Hepatocyte (in vitro differentiated cells): ENCODE measurements at regions not wholly inside any gene's neighbourhood (a gene's known extent, or its start where the extent isn't known, plus 50 kb on each side); places are given as distances from the start of the nearest gene placed in this dataset.

Experiments used
- DNase-seq: peaks from one replicate; pipeline ENCODE4 v3.0.0-alpha.2; 2016; ENCODE audit warnings: low spot score
- H2AFZ ChIP-seq: fragments of 200-600 bp; sonication (generic); 2 replicates; pipeline ENCODE4 v1.6.0; 2016; ENCODE audit warnings: antibody characterized with exemption, mild to moderate bottlenecking
- H3K27ac ChIP-seq: fragments of 200-600 bp; sonication (generic); 2 replicates; pipeline ENCODE4 v1.5.1; 2016; ENCODE audit warnings: mild to moderate bottlenecking
- H3K27me3 ChIP-seq: fragments of 200-600 bp; sonication (generic); 2 replicates; pipeline ENCODE4 v1.6.1; 2016
- H3K36me3 ChIP-seq: fragments of 200-600 bp; sonication (generic); replicated peaks from 2 replicates; pipeline ENCODE4 v1.5.1; 2016; ENCODE audit warnings: low read depth; ENCODE audit not compliant: insufficient read depth
- H3K4me1 ChIP-seq: fragments of 200-600 bp; sonication (generic); 2 replicates; pipeline ENCODE4 v1.5.1; 2016; ENCODE audit warnings: mild to moderate bottlenecking, moderate library complexity; ENCODE audit not compliant: insufficient read depth
- H3K4me2 ChIP-seq: fragments of 200-600 bp; sonication (generic); 2 replicates; pipeline ENCODE4 v1.6.0; 2016
- H3K4me3 ChIP-seq: fragments of 200-600 bp; sonication (generic); 2 replicates; pipeline ENCODE4 v1.5.1; 2016; ENCODE audit warnings: mild to moderate bottlenecking
- H3K79me2 ChIP-seq: fragments of 200-600 bp; sonication (generic); 2 replicates; pipeline ENCODE4 v1.6.0; 2017; ENCODE audit warnings: mild to moderate bottlenecking
- H3K9me2 ChIP-seq: fragments of 200-600 bp; sonication (generic); replicated peaks from 2 replicates; pipeline ENCODE4 v1.6.0; 2017; ENCODE audit warnings: mild to moderate bottlenecking; ENCODE audit not compliant: insufficient read depth
- H3K9me3 ChIP-seq: fragments of 200-600 bp; sonication (generic); 2 replicates; pipeline ENCODE4 v1.5.1; 2016; ENCODE audit warnings: low read depth, mild to moderate bottlenecking
- H4K20me1 ChIP-seq: fragments of 200-600 bp; sonication (generic); 2 replicates; pipeline ENCODE4 v1.6.0; 2016; ENCODE audit warnings: mild to moderate bottlenecking; ENCODE audit not compliant: insufficient read depth, poor library complexity, severe bottlenecking
- EZH2 ChIP-seq: fragments of 200-600 bp; sonication (generic); IDR thresholded peaks from 2 replicates; pipeline ENCODE4 v1.6.1; 2016; ENCODE audit warnings: antibody characterized with exemption, mild to moderate bottlenecking, borderline replicate concordance
- EZH2phosphoT487 ChIP-seq: fragments of 200-600 bp; sonication (generic); IDR thresholded peaks from one replicate; pipeline ENCODE4 v1.6.1; 2018; ENCODE audit warnings: antibody characterized with exemption, mild to moderate bottlenecking, low read depth, moderate library complexity; ENCODE audit not compliant: unreplicated experiment, severe bottlenecking
- WGBS: methylation state at CpG from one replicate; pipeline ENCODE4 v1.1.6; 2016; ENCODE audit warnings: low lambda C conversion rate; ENCODE audit errors: missing lambda C conversion rate; 5-methylcytosine and 5-hydroxymethylcytosine counted together
- TF ChIP-seq, protein P1 (sequence below): fragments of 200-600 bp; sonication (generic); IDR thresholded peaks from 2 replicates; pipeline ENCODE4 v1.5.1; 2016; ENCODE audit warnings: antibody characterized with exemption, mild to moderate bottlenecking; ENCODE audit not compliant: poor library complexity

DNA sequence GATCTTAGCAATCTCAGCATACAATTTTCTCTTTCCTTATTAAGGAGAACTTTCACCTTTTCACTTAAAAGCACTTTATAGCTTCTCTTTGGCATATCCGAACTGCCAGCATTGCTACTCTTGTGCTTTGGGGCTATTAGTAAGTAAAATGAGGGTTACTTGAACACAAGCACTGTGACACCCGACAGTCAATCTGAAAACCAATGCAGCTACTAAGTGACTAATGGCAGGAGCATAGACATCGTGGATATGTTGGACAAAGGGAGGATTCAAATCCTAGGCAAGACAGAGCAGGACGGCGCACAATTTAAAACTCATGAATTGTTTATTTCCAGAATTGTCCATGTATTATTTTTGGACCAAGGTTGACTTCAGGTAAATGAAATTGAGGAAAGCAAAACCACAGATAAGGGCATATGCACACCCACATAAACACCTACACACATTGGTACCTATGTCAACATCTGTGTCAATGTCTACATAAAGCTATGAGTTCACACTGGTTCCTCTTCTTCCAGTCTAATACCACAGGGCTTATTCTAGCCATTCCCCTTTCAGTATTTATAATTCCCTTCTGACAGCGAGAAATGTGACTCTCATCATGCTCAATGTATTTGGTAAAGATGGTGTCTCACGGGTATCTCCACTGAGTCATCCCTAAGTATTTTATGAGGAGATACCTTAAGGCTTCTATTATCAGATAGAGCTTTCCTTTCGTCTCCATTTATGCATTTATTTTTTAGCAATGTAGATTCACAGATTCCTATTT is 75.3 kb upstream of the RALGPS2 start:
- no peaks in the 10 kb centered on the region for H4K20me1 ChIP-seq
- 91% methylated on average over 8 of the region's 8 CpGs for WGBS

GRCh38 chr1:178650934-178651511 is 74.0 kb upstream of the RALGPS2 start:
- peak; percentile 71 for DNase-seq
- H4K20me1 ChIP-seq: no peaks in the 10 kb centered on the region
- no peaks in the 10 kb centered on the region for H3K9me3 ChIP-seq
- H3K27ac ChIP-seq: peak overlapping the region; percentile 75
- H3K4me3 ChIP-seq: no peak overlapping the region
- TF ChIP-seq, protein P1, sequence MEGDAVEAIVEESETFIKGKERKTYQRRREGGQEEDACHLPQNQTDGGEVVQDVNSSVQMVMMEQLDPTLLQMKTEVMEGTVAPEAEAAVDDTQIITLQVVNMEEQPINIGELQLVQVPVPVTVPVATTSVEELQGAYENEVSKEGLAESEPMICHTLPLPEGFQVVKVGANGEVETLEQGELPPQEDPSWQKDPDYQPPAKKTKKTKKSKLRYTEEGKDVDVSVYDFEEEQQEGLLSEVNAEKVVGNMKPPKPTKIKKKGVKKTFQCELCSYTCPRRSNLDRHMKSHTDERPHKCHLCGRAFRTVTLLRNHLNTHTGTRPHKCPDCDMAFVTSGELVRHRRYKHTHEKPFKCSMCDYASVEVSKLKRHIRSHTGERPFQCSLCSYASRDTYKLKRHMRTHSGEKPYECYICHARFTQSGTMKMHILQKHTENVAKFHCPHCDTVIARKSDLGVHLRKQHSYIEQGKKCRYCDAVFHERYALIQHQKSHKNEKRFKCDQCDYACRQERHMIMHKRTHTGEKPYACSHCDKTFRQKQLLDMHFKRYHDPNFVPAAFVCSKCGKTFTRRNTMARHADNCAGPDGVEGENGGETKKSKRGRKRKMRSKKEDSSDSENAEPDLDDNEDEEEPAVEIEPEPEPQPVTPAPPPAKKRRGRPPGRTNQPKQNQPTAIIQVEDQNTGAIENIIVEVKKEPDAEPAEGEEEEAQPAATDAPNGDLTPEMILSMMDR: no peak
- no peak for TF ChIP-seq EZH2
- no peak for TF ChIP-seq EZH2phosphoT487
- peaks cover 18% of the 10 kb centered on the region for H3K4me1 ChIP-seq
- peak overlapping the region; percentile 59 for H3K4me2 ChIP-seq
- H3K27me3 ChIP-seq: no peaks in the 10 kb centered on the region
- H2AFZ ChIP-seq: no peak overlapping the region
- no peaks in the 10 kb centered on the region for H3K36me3 ChIP-seq
- no peaks in the 10 kb centered on the region for H3K79me2 ChIP-seq
- 52% methylated on average over 6 of the region's 6 CpGs for WGBS
- H3K9me2 ChIP-seq: no peaks in the 10 kb centered on the region

More for the DNA sequence above, 75.3 kb upstream of the RALGPS2 start:
- Histone ChIP-seq H3K4me3 (no peak overlapping the region), H2AFZ (no peak overlapping the region), H3K9me2 (no peaks in the 10 kb centered on the region), H3K9me3 (no peaks in the 10 kb centered on the region), H3K36me3 (no peaks in the 10 kb centered on the region), H3K27me3 (no peaks in the 10 kb centered on the region), H3K79me2 (no peaks in the 10 kb centered on the region), H3K27ac (no peak overlapping the region), H3K4me1 (peaks cover 18% of the 10 kb centered on the region), H3K4me2 (no peak overlapping the region)
- DNase-seq: no peak
- TF ChIP-seq, protein P1: no peak
- TF ChIP-seq EZH2phosphoT487 (no peak), EZH2 (no peak)

- Histone ChIP-seq H3K27me3 (no peaks in the 10 kb centered on the region), H4K20me1 (no peaks in the 10 kb centered on the region), H3K27ac (peak overlapping the region; percentile 75), H3K4me3 (no peak overlapping the region), H3K79me2 (no peaks in the 10 kb centered on the region), H3K9me2 (no peaks in the 10 kb centered on the region), H3K9me3 (no peaks in the 10 kb centered on the region), H3K36me3 (no peaks in the 10 kb centered on the region), H3K4me2 (peak overlapping the region; percentile 59), H2AFZ (peak overlapping the region; percentile 31), H3K4me1 (peaks cover 25% of the 10 kb centered on the region)
- WGBS: 52% methylated on average over 9 of the region's 9 CpGs
- TF ChIP-seq EZH2phosphoT487: no peak
- DNase-seq: peak; percentile 44
Observed at GRCh38 chr1:178651742-178652141, 73.3 kb upstream of the RALGPS2 start.
